ENCODE measurements at regions not wholly inside any gene's neighbourhood (a gene's known extent, or its start where the extent isn't known, plus 50 kb on each side); places are given as distances from the start of the nearest gene placed in this dataset.
A peak's percentile ranks its signal among the peaks of the same experiment; 100 is the strongest.

DNA sequence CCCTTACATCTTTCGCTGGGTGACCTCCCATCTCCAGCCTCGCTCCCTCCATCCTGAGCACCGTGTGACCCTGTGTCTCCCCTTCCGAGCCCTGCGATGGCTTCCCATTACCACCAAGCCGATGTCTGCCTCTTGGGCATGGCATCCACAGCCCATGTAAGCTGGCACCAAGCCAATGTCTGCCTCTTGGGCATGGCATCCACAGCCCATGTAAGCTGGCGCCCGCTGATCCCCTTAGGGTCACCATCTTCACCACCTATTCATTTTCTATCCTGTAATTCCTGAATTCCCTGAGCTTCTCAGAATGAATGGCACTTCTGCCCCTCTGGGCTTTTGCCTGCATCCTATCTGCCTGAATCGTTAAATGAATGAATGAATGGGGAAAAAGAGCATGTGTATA lies 478.2 kb upstream of the CCL2 start:
- DNase-seq (ENCODE audit: low read depth in 2 of 2): no peak

DNA sequence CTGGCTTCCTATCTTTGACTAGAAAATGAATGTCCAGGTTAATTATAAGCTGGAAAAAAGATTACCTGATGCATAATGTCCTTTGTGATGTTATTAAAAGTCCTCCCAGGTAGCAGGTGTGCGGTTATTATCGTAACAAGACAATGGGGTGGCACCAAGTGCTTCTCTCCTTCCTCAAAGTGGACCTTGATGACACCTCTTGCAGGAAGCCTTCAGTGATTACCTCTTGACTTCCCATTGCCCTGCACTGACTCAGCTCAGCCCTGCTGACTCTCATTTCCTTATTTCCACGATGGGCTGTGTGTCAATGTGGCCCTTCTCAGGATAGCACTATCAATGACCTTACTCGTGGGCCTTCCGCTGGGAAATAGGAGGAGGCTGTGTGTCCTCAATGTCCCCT lies 477.4 kb upstream of the CCL2 start:
- no peak for DNase-seq (ENCODE audit: low read depth in 2 of 2)

- no peak for DNase-seq (ENCODE audit: low read depth in 2 of 2)
These were observed 476.4 kb upstream of the CCL2 start for GRCh38 chr17:33778505-33779233.

- peak in 1 of 2 experiments; percentile 20 for DNase-seq (ENCODE audit: low read depth in 2 of 2)
These were observed 475.9 kb upstream of the CCL2 start for GRCh38 chr17:33779234-33779591.

- no peak for DNase-seq (ENCODE audit: low read depth in 2 of 2)
These were observed 469.8 kb upstream of the CCL2 start for GRCh38 chr17:33785281-33785680.

DNA sequence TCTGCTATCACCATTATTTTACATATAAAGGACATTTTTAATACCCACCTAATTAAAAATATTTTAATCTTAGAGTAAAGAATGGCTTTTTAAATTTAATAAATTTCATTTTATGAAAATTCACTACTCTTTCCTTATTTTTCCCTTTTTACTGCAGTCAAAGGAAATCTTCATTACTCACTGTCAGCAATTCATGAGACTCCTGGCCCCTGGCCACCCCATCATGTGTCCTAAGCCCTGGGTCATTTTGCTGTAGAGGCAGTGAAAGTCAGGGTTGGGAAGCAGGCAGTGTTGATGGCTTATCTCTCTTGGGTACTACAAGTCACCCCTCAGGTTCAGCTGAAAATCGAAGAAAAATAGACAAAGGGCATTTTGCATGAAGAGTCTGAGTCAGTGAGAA lies 468.6 kb upstream of the CCL2 start:
- DNase-seq (ENCODE audit: low read depth in 2 of 2): no peak

DNA sequence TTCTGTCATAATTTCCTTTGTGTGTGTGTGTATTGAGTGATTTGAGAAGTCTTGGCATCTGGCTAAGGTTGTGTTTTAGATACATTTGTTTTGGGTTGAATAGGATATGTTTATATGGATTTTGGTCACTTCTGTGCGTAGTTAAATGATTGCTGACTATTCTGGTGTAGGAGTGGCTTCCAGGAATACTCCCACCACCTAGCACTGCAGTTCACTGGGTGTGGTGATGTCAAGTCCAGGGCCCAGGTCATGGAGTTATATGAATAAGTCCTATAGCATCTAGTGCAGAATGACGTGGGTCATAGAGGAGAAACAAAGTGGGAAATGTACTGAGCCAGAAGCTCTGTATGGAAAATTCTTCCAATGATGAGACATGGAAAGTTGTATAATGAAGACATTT lies 465.4 kb upstream of the CCL2 start:
- no peak for DNase-seq (ENCODE audit: low read depth in 2 of 2)

DNA sequence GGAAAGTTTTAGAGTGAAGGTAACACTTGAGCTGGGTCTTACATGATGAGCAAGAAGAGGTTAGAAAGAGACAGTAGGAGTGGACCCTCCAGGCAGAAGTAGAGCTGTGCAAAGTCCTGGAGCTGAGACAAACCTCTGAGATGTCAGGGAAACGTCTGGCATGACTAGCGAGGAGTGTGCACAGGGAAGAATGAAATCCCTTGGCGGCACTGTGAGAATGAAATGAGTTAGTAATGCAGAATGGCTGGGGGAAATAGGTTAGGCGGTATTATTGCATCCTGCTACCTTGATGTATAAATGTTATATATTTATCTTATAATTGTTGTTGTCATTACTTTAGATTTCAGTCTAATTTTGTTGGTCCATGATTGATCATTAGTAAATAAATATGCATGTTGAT lies 457.9 kb upstream of the CCL2 start:
- DNase-seq (ENCODE audit: low read depth in 2 of 2): no peak

DNA sequence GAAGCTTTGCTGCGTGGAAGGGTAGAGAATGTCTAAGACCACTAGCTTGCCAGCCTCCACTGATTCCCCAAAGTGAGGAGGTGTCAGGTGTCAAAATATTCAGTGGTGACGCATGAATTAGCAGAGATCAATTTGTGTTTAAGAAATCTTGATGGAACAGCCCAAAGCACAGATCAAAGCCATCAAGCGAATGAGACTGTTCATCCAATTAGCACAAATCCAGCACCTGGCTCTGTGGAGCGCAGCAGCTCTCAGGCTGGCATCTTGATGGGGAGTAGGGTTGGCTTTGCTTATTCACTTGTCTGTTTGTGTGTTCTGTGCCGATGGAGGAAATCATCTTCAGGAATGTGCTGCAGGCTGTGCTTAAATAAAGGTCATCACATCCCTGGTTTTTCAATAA lies 456.8 kb upstream of the CCL2 start:
- DNase-seq (ENCODE audit: low read depth in 2 of 2): no peak

- DNase-seq (ENCODE audit: low read depth in 2 of 2): no peak
These were observed 452.5 kb upstream of the CCL2 start for GRCh38 chr17:33802349-33803198.

- DNase-seq (ENCODE audit: low read depth in 2 of 2): no peak
These were observed 451.8 kb upstream of the CCL2 start for GRCh38 chr17:33803199-33803685.

GRCh38 chr17:33803686-33804085 lies 451.4 kb upstream of the CCL2 start:
- DNase-seq (ENCODE audit: low read depth in 2 of 2): no peak

- no peak for DNase-seq (ENCODE audit: low read depth in 2 of 2)
These were observed 450.7 kb upstream of the CCL2 start for GRCh38 chr17:33804401-33804800.

- no peak for DNase-seq (ENCODE audit: low read depth in 2 of 2)
These were observed 448.5 kb upstream of the CCL2 start for GRCh38 chr17:33806631-33807030.

- DNase-seq (ENCODE audit: low read depth in 2 of 2): no peak
These were observed 445.3 kb upstream of the CCL2 start for GRCh38 chr17:33809748-33810147.

DNA sequence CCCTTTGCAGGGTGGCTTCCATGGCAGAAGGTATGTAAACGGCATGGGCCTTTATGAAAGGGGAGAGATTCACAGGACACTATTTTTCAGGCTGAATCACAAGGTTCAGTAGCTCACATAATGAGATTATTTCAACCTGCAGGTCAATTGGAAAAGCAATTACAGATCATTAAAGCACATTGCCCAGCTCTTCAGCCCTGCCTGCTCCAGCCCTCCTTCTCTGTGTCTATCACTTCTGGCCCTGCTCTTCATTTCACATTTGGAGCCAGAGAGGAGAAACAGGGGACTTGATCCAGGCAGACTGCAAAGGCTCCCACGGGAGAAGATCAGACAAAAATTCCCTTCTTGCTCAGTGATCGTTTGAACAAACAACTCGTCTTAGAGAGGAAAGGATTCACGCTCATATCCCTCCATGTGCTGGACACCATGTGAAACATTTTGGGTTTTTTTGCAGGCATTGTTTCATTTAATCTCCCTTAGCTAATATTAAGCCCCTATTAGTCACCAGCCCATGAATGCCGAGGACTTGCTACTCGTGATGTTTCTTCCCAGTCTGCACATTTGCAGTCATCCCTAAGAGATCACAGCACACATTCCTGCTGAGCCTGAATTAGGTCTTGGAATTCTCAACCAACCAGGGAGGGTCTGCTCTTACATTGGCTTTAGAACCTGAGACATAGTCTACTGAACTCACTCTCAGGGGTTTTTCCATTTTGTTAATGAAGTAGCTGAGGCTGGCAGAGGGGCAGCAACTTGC lies 443.9 kb upstream of the CCL2 start:
- DNase-seq (ENCODE audit: low read depth in 2 of 2): no peak

DNA sequence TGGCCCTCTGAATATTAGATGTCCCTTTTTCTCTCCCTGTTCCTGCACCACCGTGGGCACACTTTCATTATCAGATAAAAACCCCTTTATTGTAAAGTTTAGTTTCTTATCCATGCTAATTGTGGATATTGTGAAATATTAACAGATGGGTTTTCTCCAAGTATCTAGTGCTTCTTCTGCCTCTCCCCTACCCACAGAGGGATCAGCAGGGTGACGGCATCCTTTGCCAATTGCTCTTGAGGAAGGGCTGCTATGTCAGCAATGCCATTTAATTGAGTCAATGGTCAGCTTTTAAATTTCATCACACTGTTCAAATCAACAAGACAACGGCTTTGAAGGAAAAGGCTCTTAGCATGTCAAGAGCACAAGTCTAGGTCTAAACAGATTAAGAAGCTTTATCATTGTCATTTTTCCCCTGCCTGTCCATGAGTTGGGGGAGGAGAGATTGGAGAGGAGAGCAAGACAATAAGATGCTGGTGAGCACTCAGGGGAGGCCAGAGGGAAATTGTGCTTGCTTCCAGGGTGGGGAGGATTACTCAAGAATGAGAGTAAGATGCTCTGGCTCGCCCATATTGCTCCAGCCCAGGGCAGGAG lies 443.0 kb upstream of the CCL2 start:
- no peak for DNase-seq (ENCODE audit: low read depth in 2 of 2)

DNA sequence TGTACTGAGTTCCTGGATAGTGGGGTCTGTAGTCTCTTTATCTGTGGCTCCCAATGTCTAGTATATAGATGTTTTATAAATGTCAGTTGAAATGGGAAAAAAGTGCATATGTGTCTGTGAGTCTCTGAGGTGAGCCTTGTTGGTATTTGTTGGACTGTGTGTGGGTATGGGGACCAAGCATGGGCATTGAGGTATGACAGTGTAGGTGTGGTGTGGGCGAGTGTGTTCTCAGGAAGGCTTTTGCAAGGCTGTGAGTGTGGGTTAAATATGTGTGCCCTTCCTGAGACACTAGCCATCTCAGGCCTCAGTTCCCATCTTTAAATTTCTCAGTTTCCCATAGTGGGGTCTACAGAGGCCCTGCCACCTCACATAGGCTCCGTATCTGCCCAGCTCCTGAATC lies 440.2 kb upstream of the CCL2 start:
- no peak for DNase-seq (ENCODE audit: low read depth in 2 of 2)

GRCh38 chr17:33816036-33816435 lies 439.0 kb upstream of the CCL2 start:
- no peak for DNase-seq (ENCODE audit: low read depth in 2 of 2)

GRCh38 chr17:33816842-33817617 lies 438.1 kb upstream of the CCL2 start:
- DNase-seq (ENCODE audit: low read depth in 2 of 2): no peak

DNA sequence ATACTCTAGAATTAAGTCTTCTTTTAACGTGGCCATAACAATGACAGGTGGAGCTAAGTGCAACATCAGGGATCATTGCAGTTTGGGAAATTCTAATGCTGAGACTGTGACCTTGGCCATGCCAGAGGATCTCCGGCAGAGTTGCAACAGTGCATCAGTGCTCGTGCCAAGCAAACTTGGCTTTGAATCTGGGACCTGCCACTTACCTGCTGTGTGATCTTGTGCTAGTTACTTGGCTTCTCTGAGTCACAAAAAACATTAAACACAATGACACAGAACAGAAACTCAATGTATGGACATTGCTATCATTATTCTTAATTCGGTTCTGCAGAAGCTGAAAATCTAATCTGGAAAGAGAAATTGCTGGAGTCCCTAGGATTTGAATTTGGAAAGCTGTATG lies 435.5 kb upstream of the CCL2 start:
- no peak for DNase-seq (ENCODE audit: low read depth in 2 of 2)

Data from stimulated activated CD4-positive, alpha-beta T cell treated with anti-CD3 and anti-CD28 coated beads, Interleukin-12 subunit alpha, Interleukin-12 subunit beta, amount 100 ng/mL, for 24 hours (primary cell).